Duodenal mucosa (tissue), 2 donors: ENCODE measurements at regions not wholly inside any gene's neighbourhood (a gene's known extent, or its start where the extent isn't known, plus 50 kb on each side); places are given as distances from the start of the nearest gene placed in this dataset.

ENCODE experiments used
- H3K27ac ChIP-seq: one replicate; pipeline ENCODE4 v1.7.0; 2013; ENCODE audit warnings: low read depth, low read length
- H3K27me3 ChIP-seq, 2 donors: one replicate each; pipeline ENCODE4 v1.7.0; 2013; ENCODE audit warnings: low read length in 2 of 2, control low read depth in 1 of 2; ENCODE audit not compliant: insufficient read depth in 2 of 2, control insufficient read depth in 1 of 2
- H3K36me3 ChIP-seq, 2 donors: one replicate each; pipeline ENCODE4 v1.7.0; 2013; ENCODE audit warnings: low read length in 2 of 2, control low read depth in 1 of 2; ENCODE audit not compliant: insufficient read depth in 2 of 2, control insufficient read depth in 1 of 2
- H3K4me1 ChIP-seq, 2 donors: one replicate each; pipeline ENCODE4 v1.7.0; 2013; ENCODE audit warnings: low read length in 2 of 2, control low read depth in 1 of 2; ENCODE audit not compliant: insufficient read depth in 2 of 2, control insufficient read depth in 1 of 2
- H3K4me3 ChIP-seq, 2 donors: one replicate each; pipeline ENCODE4 v1.7.0; 2013; ENCODE audit warnings: low read length in 2 of 2, low read depth in 1 of 2
- H3K9ac ChIP-seq, 2 donors: one replicate each; pipeline ENCODE4 v1.7.0; 2013; ENCODE audit warnings: low read length in 2 of 2, low read depth in 1 of 2
- H3K9me3 ChIP-seq, 2 donors: one replicate each; pipeline ENCODE4 v1.7.0; 2013; ENCODE audit warnings: low read length in 2 of 2, control low read depth in 1 of 2; ENCODE audit not compliant: control insufficient read depth in 1 of 2

DNA sequence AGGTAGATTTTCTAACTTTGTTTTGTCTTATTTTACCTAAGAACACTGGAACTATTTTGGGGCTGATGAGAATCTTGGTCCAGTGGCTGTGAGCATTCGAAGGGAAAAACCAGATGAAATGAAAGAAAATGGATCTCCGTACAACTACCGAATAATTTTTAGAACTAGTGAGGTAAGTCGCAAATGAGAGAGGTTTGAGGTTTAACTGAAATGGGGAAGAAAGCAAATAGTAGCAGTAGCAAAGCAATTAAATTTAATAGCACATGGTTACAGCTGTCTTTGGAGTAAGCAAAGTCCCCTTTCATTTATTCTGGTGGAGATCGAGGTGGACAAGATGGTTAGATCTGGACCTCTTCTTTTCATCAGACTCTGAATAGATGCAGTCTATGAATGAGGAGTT, 313.5 kb upstream of the RGS6 start:
- H3K27ac ChIP-seq: no peak overlapping the region

GRCh38 chr14:71619472-71619871, 312.8 kb upstream of the RGS6 start:
- no peak overlapping the region for H3K27ac ChIP-seq
- H3K9me3 ChIP-seq: no peaks in the 10 kb centered on the region
- H3K27me3 ChIP-seq: no peaks in the 10 kb centered on the region
- H3K4me1 ChIP-seq: no peaks in the 10 kb centered on the region
- H3K9ac ChIP-seq: no peak overlapping the region
- no peak overlapping the region for H3K4me3 ChIP-seq
- peaks cover 8 to 21% of the 10 kb centered on the region in 2 donors for H3K36me3 ChIP-seq

More for the DNA sequence above, 313.5 kb upstream of the RGS6 start:
- Histone ChIP-seq H3K27me3 (no peaks in the 10 kb centered on the region), H3K36me3 (peaks cover 1 to 14% of the 10 kb centered on the region in 2 donors), H3K9ac (no peak overlapping the region), H3K9me3 (no peaks in the 10 kb centered on the region), H3K4me3 (no peak overlapping the region), H3K4me1 (no peaks in the 10 kb centered on the region)

DNA sequence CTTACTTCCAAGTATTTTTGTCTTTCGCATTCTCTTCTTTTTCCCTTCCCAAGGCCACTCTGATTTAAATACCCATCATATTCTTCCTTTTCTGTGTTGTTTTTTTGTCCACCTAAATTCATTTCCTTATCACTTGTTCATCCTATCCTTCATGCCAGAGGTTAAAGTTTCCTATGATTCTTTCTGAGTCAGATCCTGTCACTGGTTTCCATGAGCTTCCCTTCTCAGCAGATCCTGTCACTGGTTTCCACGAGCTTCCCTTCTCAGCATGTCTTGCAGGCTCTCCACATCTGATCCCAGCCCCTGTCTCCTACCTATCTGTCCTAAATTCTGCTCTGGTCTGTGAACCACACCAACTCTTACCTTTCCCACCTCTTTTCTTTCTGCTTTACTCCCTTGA, 311.8 kb upstream of the RGS6 start:
- Histone ChIP-seq H3K9me3 (no peaks in the 10 kb centered on the region), H3K9ac (no peak overlapping the region), H3K27ac (no peak overlapping the region), H3K36me3 (peaks cover 9 to 23% of the 10 kb centered on the region in 2 donors), H3K4me3 (no peak overlapping the region), H3K27me3 (no peaks in the 10 kb centered on the region), H3K4me1 (no peaks in the 10 kb centered on the region)

- peaks cover 9 to 23% of the 10 kb centered on the region in 2 donors for H3K36me3 ChIP-seq
- H3K27ac ChIP-seq: no peak overlapping the region
- no peaks in the 10 kb centered on the region for H3K27me3 ChIP-seq
- no peak overlapping the region for H3K4me3 ChIP-seq
- no peaks in the 10 kb centered on the region for H3K4me1 ChIP-seq
- H3K9me3 ChIP-seq: no peaks in the 10 kb centered on the region
- H3K9ac ChIP-seq: no peak overlapping the region
Measured at GRCh38 chr14:71621276-71621675, 311.0 kb upstream of the RGS6 start.

GRCh38 chr14:71621980-71622605, 310.1 kb upstream of the RGS6 start:
- Histone ChIP-seq H3K9me3 (no peaks in the 10 kb centered on the region), H3K9ac (no peak overlapping the region)

DNA sequence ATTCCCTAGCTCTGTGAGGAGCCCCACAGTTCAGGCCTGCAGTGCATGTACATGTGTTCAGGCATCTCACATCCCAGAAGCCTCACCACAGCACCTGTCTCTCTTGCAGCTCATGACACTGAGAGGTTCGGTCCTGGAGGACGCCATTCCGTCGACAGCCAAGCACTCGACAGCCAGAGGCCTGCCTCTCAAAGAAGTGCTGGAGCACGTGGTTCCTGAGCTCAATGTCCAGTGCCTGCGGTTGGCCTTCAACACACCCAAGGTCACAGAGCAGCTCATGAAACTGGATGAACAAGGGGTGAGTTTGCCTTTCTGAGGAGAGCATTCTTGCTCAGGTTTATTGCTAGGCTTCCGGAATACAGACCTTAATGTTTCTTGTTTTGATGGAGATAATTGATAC, 308.3 kb upstream of the RGS6 start:
- H3K9ac ChIP-seq: no peak overlapping the region
- no peak overlapping the region for H3K4me3 ChIP-seq
- H3K27me3 ChIP-seq: no peaks in the 10 kb centered on the region
- H3K36me3 ChIP-seq: peaks cover 9 to 23% of the 10 kb centered on the region in 2 donors
- no peaks in the 10 kb centered on the region for H3K9me3 ChIP-seq
- no peak overlapping the region for H3K27ac ChIP-seq
- no peaks in the 10 kb centered on the region for H3K4me1 ChIP-seq

More at GRCh38 chr14:71621980-71622605, 310.1 kb upstream of the RGS6 start:
- Histone ChIP-seq H3K4me1 (no peaks in the 10 kb centered on the region), H3K36me3 (peaks cover 9 to 23% of the 10 kb centered on the region in 2 donors), H3K27me3 (no peaks in the 10 kb centered on the region), H3K27ac (no peak overlapping the region), H3K4me3 (no peak overlapping the region)

- no peak overlapping the region for H3K4me3 ChIP-seq
- H3K4me1 ChIP-seq: no peaks in the 10 kb centered on the region
- H3K9me3 ChIP-seq: no peaks in the 10 kb centered on the region
- no peak overlapping the region for H3K27ac ChIP-seq
- no peaks in the 10 kb centered on the region for H3K27me3 ChIP-seq
- no peak overlapping the region for H3K9ac ChIP-seq
- H3K36me3 ChIP-seq: peaks cover 9 to 23% of the 10 kb centered on the region in 2 donors
Measured at GRCh38 chr14:71625175-71625574, 307.1 kb upstream of the RGS6 start.

DNA sequence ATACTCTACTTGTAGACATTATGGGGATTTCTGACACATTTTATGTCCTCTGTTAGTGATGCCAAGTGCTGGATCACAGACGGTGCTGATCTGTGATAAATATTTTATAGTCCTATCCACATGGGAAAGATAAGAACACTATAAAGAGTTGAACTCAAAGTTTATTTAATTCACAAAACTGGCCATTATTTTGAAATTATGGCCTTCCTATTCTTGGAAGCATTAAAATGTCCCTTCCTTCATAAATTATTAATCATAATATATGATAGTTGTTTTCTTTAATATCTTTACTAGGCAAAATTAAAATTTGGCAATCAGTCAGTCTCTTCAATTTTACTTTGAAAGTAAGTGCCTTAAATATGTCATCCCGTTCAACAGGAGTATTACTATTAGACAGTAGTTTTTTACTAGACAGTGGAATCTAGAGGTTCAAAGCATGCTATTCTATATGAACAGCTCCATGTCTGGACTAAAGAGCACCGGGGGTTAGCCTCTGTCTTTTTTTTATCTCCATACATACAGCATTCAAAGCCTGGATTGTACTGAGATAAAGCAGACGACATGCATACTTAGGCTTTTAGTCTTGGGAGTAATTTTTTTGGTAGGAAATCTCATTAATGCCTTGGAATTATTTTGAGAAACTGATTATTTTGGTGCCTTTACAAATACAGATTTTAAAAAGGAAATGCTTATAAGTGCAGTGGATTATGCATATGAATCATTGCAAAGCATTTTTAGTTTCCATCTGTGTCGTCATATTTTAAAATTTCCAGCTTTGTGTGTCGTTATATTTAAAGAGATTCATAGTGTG, 306.1 kb upstream of the RGS6 start:
- Histone ChIP-seq H3K27ac (no peak overlapping the region), H3K9me3 (no peaks in the 10 kb centered on the region), H3K27me3 (no peaks in the 10 kb centered on the region), H3K9ac (no peak overlapping the region), H3K4me1 (no peaks in the 10 kb centered on the region), H3K4me3 (no peak overlapping the region), H3K36me3 (peaks cover 9 to 20% of the 10 kb centered on the region in 2 donors)

DNA sequence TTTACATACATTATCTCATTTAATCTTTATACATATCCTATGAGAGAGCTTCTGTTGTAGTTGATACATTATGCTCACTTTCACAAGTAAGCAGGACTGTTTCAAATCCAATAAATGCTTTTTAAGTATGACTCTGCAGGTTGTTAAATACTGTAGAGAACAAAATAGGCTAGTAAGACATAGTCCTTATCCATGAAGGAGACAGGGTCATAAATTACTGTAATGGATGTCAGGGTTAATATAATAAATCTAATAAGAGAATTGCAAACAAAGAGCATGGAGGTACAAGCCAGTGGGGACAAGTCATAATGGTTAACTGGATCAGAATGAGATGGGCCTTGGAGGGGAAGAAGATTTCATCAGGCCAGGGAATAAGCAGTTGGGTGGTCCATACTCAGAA, 303.8 kb upstream of the RGS6 start:
- Histone ChIP-seq H3K36me3 (peaks cover 9 to 10% of the 10 kb centered on the region in 2 donors), H3K27ac (no peak overlapping the region)

DNA sequence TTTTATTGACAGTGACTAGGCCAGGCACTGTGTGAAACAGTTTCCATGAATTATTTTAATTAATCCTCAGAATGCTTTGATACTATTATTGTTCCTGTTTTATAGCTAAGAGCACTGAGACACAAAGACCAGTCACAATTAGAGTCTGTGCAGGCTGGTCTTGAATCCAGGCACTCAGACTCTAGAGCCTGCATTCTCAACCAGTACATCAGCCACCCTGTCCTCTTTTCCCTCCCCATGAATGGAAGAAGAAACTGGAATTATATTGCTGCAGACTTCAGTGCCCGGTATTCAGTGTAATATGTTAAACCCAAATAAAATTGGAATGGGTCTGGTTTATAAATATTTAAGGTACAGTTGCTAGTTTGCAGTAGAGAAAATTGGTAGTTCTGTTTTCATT, 303.0 kb upstream of the RGS6 start:
- Histone ChIP-seq H3K36me3 (peaks cover 3 to 5% of the 10 kb centered on the region in 2 donors), H3K4me3 (no peak overlapping the region), H3K27me3 (no peaks in the 10 kb centered on the region), H3K9ac (no peak overlapping the region), H3K4me1 (no peaks in the 10 kb centered on the region), H3K27ac (no peak overlapping the region), H3K9me3 (peaks cover 0 to 2% of the 10 kb centered on the region in 2 donors)

More for the DNA sequence above, 303.8 kb upstream of the RGS6 start:
- H3K4me1 ChIP-seq: no peaks in the 10 kb centered on the region
- no peaks in the 10 kb centered on the region for H3K9me3 ChIP-seq
- no peak overlapping the region for H3K4me3 ChIP-seq
- H3K27me3 ChIP-seq: no peaks in the 10 kb centered on the region
- no peak overlapping the region for H3K9ac ChIP-seq
